Liver (tissue), 8 donors: ENCODE measurements at regions not wholly inside any gene's neighbourhood (a gene's known extent, or its start where the extent isn't known, plus 50 kb on each side); places are given as distances from the start of the nearest gene placed in this dataset.

Source experiments
- DNase-seq: peaks from one replicate; pipeline ENCODE4 v3.0.0-alpha.2; 2017; ENCODE audit warnings: low spot score
- H3K27ac ChIP-seq, 2 donors: one replicate each; pipeline ENCODE4 v1.7.0; 2013; ENCODE audit warnings: inconsistent platforms in 2 of 2, low read length in 2 of 2, control low read depth in 1 of 2, low read depth in 1 of 2, mild to moderate bottlenecking in 1 of 2
- H3K27me3 ChIP-seq, 4 donors: one replicate each; pipeline versions ENCODE4 v1.6.1 to v1.7.0; 2013; ENCODE audit warnings: low read length in 3 of 4, inconsistent platforms in 1 of 4, mild to moderate bottlenecking in 1 of 4, moderate library complexity in 1 of 4; ENCODE audit not compliant: control insufficient read depth in 4 of 4, insufficient read depth in 4 of 4
- H3K36me3 ChIP-seq, 4 donors: one replicate each; pipeline versions ENCODE4 v1.6.1 to v1.7.0; 2013; ENCODE audit warnings: low read length in 3 of 4, mild to moderate bottlenecking in 3 of 4, low read depth in 1 of 4, moderate library complexity in 1 of 4; ENCODE audit not compliant: control insufficient read depth in 4 of 4, insufficient read depth in 3 of 4
- H3K4me1 ChIP-seq, 4 donors: one replicate each; pipeline versions ENCODE4 v1.6.1 to v1.7.0; 2013; ENCODE audit warnings: low read length in 3 of 4, mild to moderate bottlenecking in 3 of 4, moderate library complexity in 1 of 4; ENCODE audit not compliant: control insufficient read depth in 4 of 4, insufficient read depth in 4 of 4
- H3K4me3 ChIP-seq, 3 donors: one replicate each; pipeline versions ENCODE4 v1.6.1 to v1.7.0; 2013; ENCODE audit warnings: low read length in 3 of 3, control low read depth in 1 of 3, low read depth in 1 of 3, mild to moderate bottlenecking in 1 of 3
- H3K9ac ChIP-seq, 2 donors: one replicate each; pipeline ENCODE4 v1.7.0; 2013; ENCODE audit warnings: low read length in 2 of 2, mild to moderate bottlenecking in 2 of 2, moderate library complexity in 2 of 2, control low read depth in 1 of 2, low read depth in 1 of 2
- H3K9me3 ChIP-seq, 4 donors: one replicate each; pipeline versions ENCODE4 v1.6.1 to v1.7.0; 2013; ENCODE audit warnings: low read length in 3 of 4; ENCODE audit not compliant: control insufficient read depth in 4 of 4
- ATF3 ChIP-seq: IDR thresholded peaks from 2 replicates; pipeline ENCODE4 v1.6.1; 2016; ENCODE audit warnings: antibody characterized with exemption
- CTCF ChIP-seq: fragments of 150-350 bp; IDR thresholded peaks from 2 replicates; pipeline ENCODE4 v1.5.1; 2017; ENCODE audit warnings: improper control_type of control experiment, low read depth, low read length; ENCODE audit not compliant: missing input control
- EGR1 ChIP-seq, 2 donors: IDR thresholded peaks; 2 replicates each; pipeline ENCODE4 v1.6.1; 2016 to 2018; ENCODE audit warnings: antibody characterized with exemption in 2 of 2, low read depth in 2 of 2
- FOXA1 ChIP-seq: IDR thresholded peaks from 2 replicates; pipeline ENCODE4 v1.6.1; 2016; ENCODE audit warnings: antibody characterized with exemption
- FOXA2 ChIP-seq: IDR thresholded peaks from 2 replicates; pipeline ENCODE4 v1.6.1; 2016; ENCODE audit warnings: antibody characterized with exemption
- GABPA ChIP-seq, 2 donors: IDR thresholded peaks in 1 of 2; conservative IDR thresholded peaks in 1 of 2; 2 replicates each; pipeline ENCODE4 v1.6.1; 2016; ENCODE audit warnings: antibody characterized with exemption in 2 of 2, mild to moderate bottlenecking in 1 of 2, moderate library complexity in 1 of 2
- HNF4G ChIP-seq: IDR thresholded peaks from 2 replicates; pipeline ENCODE4 v1.6.1; 2016; ENCODE audit warnings: antibody characterized with exemption
- JUND ChIP-seq, 2 donors: IDR thresholded peaks; 2 replicates each; pipeline ENCODE4 v1.6.1; 2016; ENCODE audit warnings: antibody characterized with exemption in 2 of 2
- MAX ChIP-seq: IDR thresholded peaks from 2 replicates; pipeline ENCODE4 v1.6.1; 2016; ENCODE audit warnings: antibody characterized with exemption
- NR2F2 ChIP-seq: IDR thresholded peaks from 2 replicates; pipeline ENCODE4 v1.6.1; 2016; ENCODE audit warnings: antibody characterized with exemption
- RAD21 ChIP-seq, 2 donors: IDR thresholded peaks; 2 replicates each; pipeline ENCODE4 v1.6.1; 2016; ENCODE audit warnings: antibody characterized with exemption in 2 of 2, mild to moderate bottlenecking in 2 of 2
- REST ChIP-seq: IDR thresholded peaks from 2 replicates; pipeline ENCODE4 v1.6.1; 2016; ENCODE audit warnings: antibody characterized with exemption, mild to moderate bottlenecking
- RXRA ChIP-seq, 2 donors: IDR thresholded peaks; 2 replicates each; pipeline ENCODE4 v1.6.1; 2017 to 2018; ENCODE audit warnings: antibody characterized with exemption in 2 of 2, mild to moderate bottlenecking in 1 of 2
- SP1 ChIP-seq: IDR thresholded peaks from 2 replicates; pipeline ENCODE4 v1.6.1; 2018; ENCODE audit warnings: antibody characterized with exemption, mild to moderate bottlenecking
- TAF1 ChIP-seq: conservative IDR thresholded peaks from 2 replicates; pipeline ENCODE4 v1.6.1; 2016; ENCODE audit warnings: antibody characterized with exemption, mild to moderate bottlenecking
- YY1 ChIP-seq: IDR thresholded peaks from 2 replicates; pipeline ENCODE4 v1.6.1; 2016; ENCODE audit warnings: antibody characterized with exemption, mild to moderate bottlenecking
- WGBS: extraction: QIAGEN DNeasy Blood & Tissue Kit; methylation state at CpG from one replicate; pipeline ENCODE4 v1.1.7; 2013; 5-methylcytosine and 5-hydroxymethylcytosine counted together
- donor health status: healthy.
- donor health status: healthy.
- donor health status: healthy.
- donor health status: healthy.
- donor health status: healthy.

- WGBS: 49% methylated on average over 7 of the region's 7 CpGs
- H3K36me3 ChIP-seq: no peaks in the 10 kb centered on the region
- no peak for DNase-seq
Measured at GRCh38 chr12:66066137-66066928, 64.2 kb downstream of the LLPH start.

GRCh38 chr12:66065641-66066136, 64.9 kb downstream of the LLPH start:
- Histone ChIP-seq H3K4me1 (no peaks in the 10 kb centered on the region), H3K9me3 (no peaks in the 10 kb centered on the region), H3K36me3 (no peaks in the 10 kb centered on the region), H3K4me3 (no peak overlapping the region), H3K27ac (no peak overlapping the region), H3K9ac (no peak overlapping the region), H3K27me3 (no peaks in the 10 kb centered on the region)
- WGBS: 87% methylated on average over 3 of the region's 3 CpGs
- no peak for DNase-seq
- TF ChIP-seq SP1: no peak
- no peak for TF ChIP-seq HNF4G
- TF ChIP-seq RAD21 (IDR thresholded peaks at IDR 0.05): no peak
- TF ChIP-seq MAX: no peak
- TF ChIP-seq REST: no peak
- TF ChIP-seq GABPA (IDR thresholded peaks at IDR 0.05 in 1 of 2, conservative IDR thresholded peaks at IDR 0.05 in 1 of 2): no peak
- no peak for TF ChIP-seq YY1
- TF ChIP-seq JUND (IDR thresholded peaks at IDR 0.05): no peak
- no peak for TF ChIP-seq ATF3
- no peak for TF ChIP-seq RXRA (IDR thresholded peaks at IDR 0.05)
- TF ChIP-seq CTCF: no peak
- TF ChIP-seq NR2F2: no peak
- TF ChIP-seq FOXA2: no peak
- no peak for TF ChIP-seq EGR1 (IDR thresholded peaks at IDR 0.05; ENCODE audit: low read depth in 2 of 2)
- TF ChIP-seq FOXA1: no peak

More at GRCh38 chr12:66066137-66066928, 64.2 kb downstream of the LLPH start:
- TF ChIP-seq TAF1 (no peak), ATF3 (no peak), RXRA (IDR thresholded peaks at IDR 0.05) (no peak), JUND (IDR thresholded peaks at IDR 0.05) (no peak), HNF4G (no peak), EGR1 (IDR thresholded peaks at IDR 0.05; ENCODE audit: low read depth in 2 of 2) (no peak), MAX (no peak), NR2F2 (no peak), YY1 (no peak), RAD21 (IDR thresholded peaks at IDR 0.05) (no peak), CTCF (no peak), FOXA1 (no peak)
- no peaks in the 10 kb centered on the region for H3K4me1 ChIP-seq
- no peaks in the 10 kb centered on the region for H3K27me3 ChIP-seq
- no peaks in the 10 kb centered on the region for H3K9me3 ChIP-seq
- H3K27ac ChIP-seq: no peak overlapping the region
- H3K9ac ChIP-seq: no peak overlapping the region
- no peak overlapping the region for H3K4me3 ChIP-seq
